Endodermal cell (in vitro differentiated cells): ENCODE measurements at regions not wholly inside any gene's neighbourhood (a gene's known extent, or its start where the extent isn't known, plus 50 kb on each side); places are given as distances from the start of the nearest gene placed in this dataset.

Experiments
- DNase-seq: peaks from one replicate; pipeline ENCODE4 v3.0.0-alpha.2; 2017
- H3K27ac ChIP-seq: 2 replicates; pipeline ENCODE4 v1.5.1; 2013; ENCODE audit warnings: mild to moderate bottlenecking, low read depth, low read length, moderate library complexity
- H3K27me3 ChIP-seq: 2 replicates; pipeline ENCODE4 v1.6.1; 2013; ENCODE audit warnings: mild to moderate bottlenecking, low read length, moderate library complexity; ENCODE audit not compliant: insufficient read depth, control insufficient read depth, poor library complexity, severe bottlenecking
- H3K36me3 ChIP-seq: 2 replicates; pipeline ENCODE4 v1.7.0; 2013; ENCODE audit warnings: mild to moderate bottlenecking, low read length, moderate library complexity; ENCODE audit not compliant: control insufficient read depth, insufficient read depth
- H3K4me1 ChIP-seq: one replicate; pipeline ENCODE4 v1.7.0; 2013; ENCODE audit warnings: low read length; ENCODE audit not compliant: control insufficient read depth, insufficient read depth
- H3K4me3 ChIP-seq: 2 replicates; pipeline ENCODE4 v1.5.1; 2013; ENCODE audit warnings: mild to moderate bottlenecking, low read length, moderate library complexity
- H3K9ac ChIP-seq: 2 replicates; pipeline ENCODE4 v1.6.1; 2013; ENCODE audit warnings: mild to moderate bottlenecking, low read length, moderate library complexity; ENCODE audit not compliant: poor library complexity, severe bottlenecking; ENCODE audit errors: extremely low read depth
- H3K9me3 ChIP-seq: 2 replicates; pipeline ENCODE4 v1.6.1; 2013; ENCODE audit warnings: mild to moderate bottlenecking, low read length, moderate library complexity; ENCODE audit not compliant: control insufficient read depth
- H3K27ac Mint-ChIP-seq: 2 replicates; pipeline ENCODE4 v1.8.0; 2020; ENCODE audit warnings: mixed read lengths
- H3K27me3 Mint-ChIP-seq: 2 replicates; pipeline ENCODE4 v1.8.0; 2021; ENCODE audit warnings: mild to moderate bottlenecking, mixed read lengths; ENCODE audit not compliant: insufficient read depth
- H3K36me3 Mint-ChIP-seq: 2 replicates; pipeline ENCODE4 v1.8.0; 2020; ENCODE audit warnings: low read depth, mixed read lengths
- H3K4me1 Mint-ChIP-seq: 2 replicates; pipeline ENCODE4 v1.8.0; 2020; ENCODE audit warnings: mixed read lengths
- H3K4me3 Mint-ChIP-seq: 2 replicates; pipeline ENCODE4 v1.8.0; 2020; ENCODE audit warnings: mild to moderate bottlenecking, moderate library complexity, mixed read lengths
- H3K9me3 Mint-ChIP-seq: 2 replicates; pipeline ENCODE4 v1.8.0; 2020; ENCODE audit warnings: mild to moderate bottlenecking, mixed read lengths
- CTCF ChIP-seq: fragments of 200-600 bp; sonication (generic); conservative IDR thresholded peaks from 2 replicates; pipeline ENCODE4 v1.5.0; 2021; ENCODE audit warnings: antibody characterized with exemption, mild to moderate bottlenecking
- WGBS, 2 experiments: methylation state at CpG; one replicate each; pipeline versions ENCODE4 v1.1.5 to v1.1.7; 2013; ENCODE audit warnings: missing lambda C conversion rate in 2 of 2, mixed read lengths in 1 of 2; ENCODE audit not compliant: insufficient coverage in 1 of 2, insufficient read length in 1 of 2; 5-methylcytosine and 5-hydroxymethylcytosine counted together

- no peaks in the 10 kb centered on the region for H3K27me3 ChIP-seq
- H3K4me3 ChIP-seq: no peak overlapping the region
- no peak for DNase-seq
- H3K27ac Mint-ChIP-seq: no peak overlapping the region
- H3K36me3 ChIP-seq: no peaks in the 10 kb centered on the region
- H3K36me3 Mint-ChIP-seq: no peaks in the 10 kb centered on the region
- no peak for TF ChIP-seq CTCF
- no peaks in the 10 kb centered on the region for H3K9me3 ChIP-seq
- H3K4me1 ChIP-seq: no peaks in the 10 kb centered on the region
- H3K9ac ChIP-seq: no peak overlapping the region
- no peaks in the 10 kb centered on the region for H3K27me3 Mint-ChIP-seq
- H3K27ac ChIP-seq: no peak overlapping the region
- H3K4me3 Mint-ChIP-seq: no peak overlapping the region
- H3K9me3 Mint-ChIP-seq: no peaks in the 10 kb centered on the region
- peaks cover 10% of the 10 kb centered on the region for H3K4me1 Mint-ChIP-seq
- 93 to 95% methylated on average over 3 to 12 of the region's 12 CpGs for WGBS, 2 experiments
Measured at GRCh38 chr18:68459968-68460367, 254.9 kb downstream of the TMX3 start.

DNA sequence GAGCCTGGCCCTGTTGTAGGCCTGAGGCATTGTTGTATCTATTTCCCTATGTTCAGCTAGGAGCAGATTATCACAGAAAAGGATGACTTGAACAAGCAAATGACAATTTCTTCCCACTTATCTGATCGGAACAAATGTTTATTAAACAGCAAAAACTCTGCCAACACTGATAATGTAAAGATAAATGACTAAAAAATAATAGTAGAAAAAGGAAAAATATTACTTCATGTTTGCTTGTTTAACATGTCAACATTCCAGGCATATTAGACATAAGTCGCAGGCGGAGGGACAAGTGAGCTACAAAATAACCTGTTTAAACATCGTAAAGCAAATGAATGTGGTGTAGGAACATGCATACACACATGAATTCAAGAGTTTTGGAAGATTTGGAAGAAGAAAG is 257.9 kb downstream of the TMX3 start:
- Histone ChIP-seq H3K4me3 (no peak overlapping the region), H3K36me3 (no peaks in the 10 kb centered on the region), H3K27me3 (no peaks in the 10 kb centered on the region), H3K27ac (no peak overlapping the region), H3K9me3 (no peaks in the 10 kb centered on the region), H3K9ac (no peak overlapping the region), H3K4me1 (no peaks in the 10 kb centered on the region)
- H3K4me1 Mint-ChIP-seq: peaks cover 10% of the 10 kb centered on the region
- 94 to 100% methylated on average over 3 to 4 of the region's 4 CpGs for WGBS, 2 experiments
- no peaks in the 10 kb centered on the region for H3K9me3 Mint-ChIP-seq
- H3K4me3 Mint-ChIP-seq: no peak overlapping the region
- TF ChIP-seq CTCF: no peak
- DNase-seq: no peak
- H3K27me3 Mint-ChIP-seq: no peaks in the 10 kb centered on the region
- H3K36me3 Mint-ChIP-seq: no peaks in the 10 kb centered on the region
- H3K27ac Mint-ChIP-seq: no peak overlapping the region

DNA sequence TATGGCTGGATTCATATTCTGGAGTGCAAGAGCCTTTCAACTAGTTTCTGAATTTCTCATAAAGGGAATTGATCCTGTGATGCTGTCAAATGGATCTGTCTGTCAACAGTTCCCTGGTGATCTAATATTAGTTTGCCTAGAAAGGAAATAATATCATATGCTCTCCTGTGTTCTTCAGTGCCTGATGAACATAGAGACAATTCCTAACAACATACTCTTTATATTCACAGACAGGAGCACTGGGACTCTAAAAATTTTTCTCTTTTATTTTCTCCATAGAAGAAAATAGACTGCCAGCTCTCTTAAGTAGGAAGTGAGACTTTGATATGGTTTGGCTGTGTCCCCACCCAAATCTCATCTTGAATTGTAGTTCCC is 259.7 kb downstream of the TMX3 start:
- Mint-ChIP-seq H3K4me1 (no peaks in the 10 kb centered on the region), H3K36me3 (no peaks in the 10 kb centered on the region), H3K27ac (no peak overlapping the region), H3K27me3 (no peaks in the 10 kb centered on the region), H3K4me3 (no peak overlapping the region), H3K9me3 (no peaks in the 10 kb centered on the region)
- H3K9ac ChIP-seq: no peak overlapping the region
- DNase-seq: no peak
- H3K4me1 ChIP-seq: no peaks in the 10 kb centered on the region
- H3K27me3 ChIP-seq: no peaks in the 10 kb centered on the region
- H3K27ac ChIP-seq: no peak overlapping the region
- H3K4me3 ChIP-seq: no peak overlapping the region
- no peak for TF ChIP-seq CTCF
- H3K9me3 ChIP-seq: no peaks in the 10 kb centered on the region
- H3K36me3 ChIP-seq: no peaks in the 10 kb centered on the region
